ENCODE measurements at regions not wholly inside any gene's neighbourhood (a gene's known extent, or its start where the extent isn't known, plus 50 kb on each side); places are given as distances from the start of the nearest gene placed in this dataset.

- no peaks in the 10 kb centered on the region for H3K36me3 Mint-ChIP-seq (ENCODE audit: low read depth, unreplicated experiment)
- Histone ChIP-seq H3K79me2 (ENCODE audit: insufficient read depth, low read length) (no peaks in the 10 kb centered on the region), H3K4me3 (ENCODE audit: insufficient read depth, low read depth, low read length) (no peak overlapping the region), H3K4me1 (ENCODE audit: insufficient read depth, low read length) (no peaks in the 10 kb centered on the region), H3K9me3 (ENCODE audit: insufficient read depth, low read depth, low read length) (no peaks in the 10 kb centered on the region), H3K27ac (ENCODE audit: low read depth, low read length) (no peak overlapping the region), H3K36me3 (ENCODE audit: insufficient read depth, low read length) (no peaks in the 10 kb centered on the region), H3K27me3 (ENCODE audit: insufficient read depth, low read length) (no peaks in the 10 kb centered on the region), H3K4me2 (ENCODE audit: low read length) (no peak overlapping the region), H2AFZ (ENCODE audit: low read depth, low read length) (no peak overlapping the region), H4K20me1 (ENCODE audit: insufficient read depth, low read length) (no peaks in the 10 kb centered on the region), H3K9ac (ENCODE audit: low read length) (no peak overlapping the region)
- FAIRE-seq (no peak), DNase-seq (ENCODE audit: low read depth) (no peak)
- peaks cover 2% of the 10 kb centered on the region for H3K4me1 Mint-ChIP-seq (ENCODE audit: low read depth, unreplicated experiment)
- peaks cover 9% of the 10 kb centered on the region for H3K27me3 Mint-ChIP-seq (ENCODE audit: low read depth, unreplicated experiment)
- no peak overlapping the region for H3K27ac Mint-ChIP-seq (ENCODE audit: unreplicated experiment)
- no peaks in the 10 kb centered on the region for H3K9me3 Mint-ChIP-seq (ENCODE audit: unreplicated experiment)
- TF ChIP-seq EZH2 (IDR thresholded peaks at IDR 0.05; ENCODE audit: insufficient read depth, low read length) (no peak), CTCF (IDR thresholded peaks at IDR 0.05; ENCODE audit: insufficient read depth, low read depth, low read length) (no peak)
- no peak overlapping the region for H3K4me3 Mint-ChIP-seq (ENCODE audit: unreplicated experiment)
Observed at GRCh38 chr13:109372666-109373065, 413.7 kb downstream of the IRS2 start.

GRCh38 chr13:109371066-109371465, 415.3 kb downstream of the IRS2 start:
- no peaks in the 10 kb centered on the region for H3K79me2 ChIP-seq (ENCODE audit: insufficient read depth, low read length)
- Mint-ChIP-seq H3K27me3 (ENCODE audit: low read depth, unreplicated experiment) (peaks cover 9% of the 10 kb centered on the region), H3K4me1 (ENCODE audit: low read depth, unreplicated experiment) (peaks cover 7% of the 10 kb centered on the region), H3K9me3 (ENCODE audit: unreplicated experiment) (peaks cover 3% of the 10 kb centered on the region), H3K27ac (ENCODE audit: unreplicated experiment) (no peak overlapping the region), H3K36me3 (ENCODE audit: low read depth, unreplicated experiment) (no peaks in the 10 kb centered on the region), H3K4me3 (ENCODE audit: unreplicated experiment) (no peak overlapping the region)
- no peak overlapping the region for H3K27ac ChIP-seq (ENCODE audit: low read depth, low read length)
- H2AFZ ChIP-seq (ENCODE audit: low read depth, low read length): no peak overlapping the region
- no peak for TF ChIP-seq EZH2 (IDR thresholded peaks at IDR 0.05; ENCODE audit: insufficient read depth, low read length)
- TF ChIP-seq CTCF (IDR thresholded peaks at IDR 0.05; ENCODE audit: insufficient read depth, low read depth, low read length): no peak
- no peaks in the 10 kb centered on the region for H4K20me1 ChIP-seq (ENCODE audit: insufficient read depth, low read length)
- H3K36me3 ChIP-seq (ENCODE audit: insufficient read depth, low read length): no peaks in the 10 kb centered on the region
- DNase-seq (ENCODE audit: low read depth): no peak
- H3K9me3 ChIP-seq (ENCODE audit: insufficient read depth, low read depth, low read length): no peaks in the 10 kb centered on the region
- H3K4me1 ChIP-seq (ENCODE audit: insufficient read depth, low read length): no peaks in the 10 kb centered on the region
- H3K9ac ChIP-seq (ENCODE audit: low read length): no peak overlapping the region
- H3K4me2 ChIP-seq (ENCODE audit: low read length): no peak overlapping the region
- H3K27me3 ChIP-seq (ENCODE audit: insufficient read depth, low read length): no peaks in the 10 kb centered on the region
- H3K4me3 ChIP-seq (ENCODE audit: insufficient read depth, low read depth, low read length): no peak overlapping the region
- no peak for FAIRE-seq

- Mint-ChIP-seq H3K4me1 (ENCODE audit: low read depth, unreplicated experiment) (peaks cover 7% of the 10 kb centered on the region), H3K27me3 (ENCODE audit: low read depth, unreplicated experiment) (peaks cover 9% of the 10 kb centered on the region), H3K27ac (ENCODE audit: unreplicated experiment) (no peak overlapping the region), H3K9me3 (ENCODE audit: unreplicated experiment) (peaks cover 7% of the 10 kb centered on the region), H3K4me3 (ENCODE audit: unreplicated experiment) (no peak overlapping the region), H3K36me3 (ENCODE audit: low read depth, unreplicated experiment) (no peaks in the 10 kb centered on the region)
- Histone ChIP-seq H3K4me1 (ENCODE audit: insufficient read depth, low read length) (no peaks in the 10 kb centered on the region), H4K20me1 (ENCODE audit: insufficient read depth, low read length) (no peaks in the 10 kb centered on the region), H2AFZ (ENCODE audit: low read depth, low read length) (no peak overlapping the region), H3K4me2 (ENCODE audit: low read length) (no peak overlapping the region), H3K27ac (ENCODE audit: low read depth, low read length) (no peak overlapping the region), H3K9me3 (ENCODE audit: insufficient read depth, low read depth, low read length) (no peaks in the 10 kb centered on the region), H3K79me2 (ENCODE audit: insufficient read depth, low read length) (no peaks in the 10 kb centered on the region), H3K4me3 (ENCODE audit: insufficient read depth, low read depth, low read length) (no peak overlapping the region), H3K9ac (ENCODE audit: low read length) (no peak overlapping the region), H3K36me3 (ENCODE audit: insufficient read depth, low read length) (no peaks in the 10 kb centered on the region), H3K27me3 (ENCODE audit: insufficient read depth, low read length) (no peaks in the 10 kb centered on the region)
- no peak for TF ChIP-seq CTCF (IDR thresholded peaks at IDR 0.05; ENCODE audit: insufficient read depth, low read depth, low read length)
- TF ChIP-seq EZH2 (IDR thresholded peaks at IDR 0.05; ENCODE audit: insufficient read depth, low read length): no peak
- DNase-seq (ENCODE audit: low read depth) (no peak), FAIRE-seq (no peak)
Observed at GRCh38 chr13:109370496-109370895, 415.9 kb downstream of the IRS2 start.
